ENCODE measurements at regions not wholly inside any gene's neighbourhood (a gene's known extent, or its start where the extent isn't known, plus 50 kb on each side); places are given as distances from the start of the nearest gene placed in this dataset.

- ATAC-seq = no peak
- Histone ChIP-seq H3K4me1 (no peaks in the 10 kb centered on the region), H3K27ac (no peak overlapping the region), H3K36me3 (no peaks in the 10 kb centered on the region), H3K27me3 (no peaks in the 10 kb centered on the region), H3K4me3 (no peak overlapping the region), H3K9me3 (no peaks in the 10 kb centered on the region)
- no peak for DNase-seq
- intact Hi-C loops (cut with DNase I; ENCODE audit: low total_unique reads) = no loop called here
- TF ChIP-seq POLR2A (IDR thresholded peaks at IDR 0.05) (no peak), CTCF (IDR thresholded peaks at IDR 0.05 in 4 of 5, conservative IDR thresholded peaks at IDR 0.05 in 1 of 5) (no peak)
- in situ Hi-C loops (cut with MboI; ENCODE audit: low sequenced_read_pairs in 4 of 4) = no loop called here
These were observed 496.0 kb downstream of the CDH8 start for GRCh38 chr16:61540216-61540615.

- no peaks in the 10 kb centered on the region for H3K9me3 ChIP-seq
- in situ Hi-C loops (cut with MboI; ENCODE audit: low sequenced_read_pairs in 4 of 4) (no loop called here), intact Hi-C loops (cut with DNase I; ENCODE audit: low total_unique reads) (no loop called here)
- H3K4me1 ChIP-seq = no peaks in the 10 kb centered on the region
- no peak for ATAC-seq
- no peak overlapping the region for H3K4me3 ChIP-seq
- no peak overlapping the region for H3K27ac ChIP-seq
- DNase-seq = no peak
- TF ChIP-seq CTCF (IDR thresholded peaks at IDR 0.05 in 4 of 5, conservative IDR thresholded peaks at IDR 0.05 in 1 of 5) = no peak
- TF ChIP-seq POLR2A (IDR thresholded peaks at IDR 0.05) = no peak
- H3K27me3 ChIP-seq = no peaks in the 10 kb centered on the region
- H3K36me3 ChIP-seq = no peaks in the 10 kb centered on the region
These were observed 505.5 kb downstream of the CDH8 start for GRCh38 chr16:61530697-61531096.

GRCh38 chr16:61500851-61501250 is 535.4 kb downstream of the CDH8 start:
- in situ Hi-C loops (cut with MboI; ENCODE audit: low sequenced_read_pairs in 4 of 4) (no loop called here), intact Hi-C loops (cut with DNase I; ENCODE audit: low total_unique reads) (no loop called here)
- Histone ChIP-seq H3K4me1 (no peaks in the 10 kb centered on the region), H3K9me3 (no peaks in the 10 kb centered on the region), H3K27ac (no peak overlapping the region), H3K27me3 (no peaks in the 10 kb centered on the region), H3K4me3 (no peak overlapping the region), H3K36me3 (no peaks in the 10 kb centered on the region)
- ATAC-seq (no peak), DNase-seq (no peak)
- TF ChIP-seq CTCF (IDR thresholded peaks at IDR 0.05 in 4 of 5, conservative IDR thresholded peaks at IDR 0.05 in 1 of 5) = no peak
- no peak for TF ChIP-seq POLR2A (IDR thresholded peaks at IDR 0.05)

GRCh38 chr16:61480250-61480649 is 556.0 kb downstream of the CDH8 start:
- no peak overlapping the region for H3K4me3 ChIP-seq
- H3K36me3 ChIP-seq = no peaks in the 10 kb centered on the region
- no peak overlapping the region for H3K27ac ChIP-seq
- DNase-seq (no peak), ATAC-seq (no peak)
- H3K9me3 ChIP-seq = no peaks in the 10 kb centered on the region
- H3K4me1 ChIP-seq = no peaks in the 10 kb centered on the region
- no peaks in the 10 kb centered on the region for H3K27me3 ChIP-seq
- in situ Hi-C loops (cut with MboI; ENCODE audit: low sequenced_read_pairs in 4 of 4) = no loop called here
- TF ChIP-seq POLR2A (IDR thresholded peaks at IDR 0.05) (no peak), CTCF (IDR thresholded peaks at IDR 0.05 in 4 of 5, conservative IDR thresholded peaks at IDR 0.05 in 1 of 5) (no peak)
- intact Hi-C loops (cut with DNase I; ENCODE audit: low total_unique reads) = no loop called here

- in situ Hi-C loops (cut with MboI; ENCODE audit: low sequenced_read_pairs in 4 of 4) = no loop called here
- no peaks in the 10 kb centered on the region for H3K27me3 ChIP-seq
- intact Hi-C loops (cut with DNase I; ENCODE audit: low total_unique reads) = no loop called here
- no peak for ATAC-seq
- no peak overlapping the region for H3K4me3 ChIP-seq
- no peaks in the 10 kb centered on the region for H3K36me3 ChIP-seq
- DNase-seq = no peak
- H3K4me1 ChIP-seq = no peaks in the 10 kb centered on the region
- TF ChIP-seq POLR2A (IDR thresholded peaks at IDR 0.05) (no peak), CTCF (IDR thresholded peaks at IDR 0.05 in 4 of 5, conservative IDR thresholded peaks at IDR 0.05 in 1 of 5) (no peak)
- H3K9me3 ChIP-seq = no peaks in the 10 kb centered on the region
- H3K27ac ChIP-seq = no peak overlapping the region
These were observed 564.5 kb downstream of the CDH8 start for GRCh38 chr16:61471737-61472136.
